SK-N-SH (cell line): ENCODE measurements at regions not wholly inside any gene's neighbourhood (a gene's known extent, or its start where the extent isn't known, plus 50 kb on each side); places are given as distances from the start of the nearest gene placed in this dataset.
A peak's percentile ranks its signal among the peaks of the same experiment; 100 is the strongest.

Source experiments
- CHD2 ChIP-seq: fragments of 150-350 bp; IDR thresholded peaks from 2 replicates; pipeline ENCODE4 v1.6.1; 2018; ENCODE audit warnings: low read length; ENCODE audit not compliant: partially characterized antibody
- EP300 ChIP-seq, 2 experiments: IDR thresholded peaks; 2 replicates each; pipeline versions ENCODE4 v1.4.0 to v1.6.1; 2012; ENCODE audit warnings: borderline replicate concordance in 1 of 2, low read depth in 1 of 2, low read length in 1 of 2
- EZH2phosphoT487 ChIP-seq: fragments of 200-600 bp; sonication (generic); IDR thresholded peaks from 2 replicates; pipeline ENCODE4 v1.6.1; 2017; ENCODE audit warnings: low read depth, mixed run types, mild to moderate bottlenecking, antibody characterized with exemption, moderate library complexity, borderline replicate concordance
- FOSL2 ChIP-seq: IDR thresholded peaks from 2 replicates; pipeline ENCODE4 v1.4.0; 2012; ENCODE audit warnings: low read depth, mild to moderate bottlenecking, moderate library complexity, borderline replicate concordance
- FOXM1 ChIP-seq: IDR thresholded peaks from 2 replicates; pipeline ENCODE4 v1.4.0; 2012; ENCODE audit warnings: low read depth, mild to moderate bottlenecking
- GABPA ChIP-seq: IDR thresholded peaks from 2 replicates; pipeline ENCODE4 v1.4.0; 2012; ENCODE audit warnings: low read depth, mild to moderate bottlenecking
- JUND ChIP-seq: IDR thresholded peaks from 2 replicates; pipeline ENCODE4 v1.4.0; 2012
- MXI1 ChIP-seq: IDR thresholded peaks from 2 replicates; pipeline ENCODE4 v1.6.1; 2012; ENCODE audit warnings: mild to moderate bottlenecking, low read depth, low read length, improper control_type of control experiment
- NFIC ChIP-seq: IDR thresholded peaks from 2 replicates; pipeline ENCODE4 v1.4.0; 2012; ENCODE audit warnings: borderline replicate concordance
- NRF1 ChIP-seq: IDR thresholded peaks from 2 replicates; pipeline ENCODE4 v1.6.1; 2012; ENCODE audit warnings: low read depth, mild to moderate bottlenecking, low read length
- PBX3 ChIP-seq: IDR thresholded peaks from 2 replicates; pipeline ENCODE4; 2012
- RAD21 ChIP-seq: IDR thresholded peaks from 2 replicates; pipeline ENCODE4 v1.6.1; 2012; ENCODE audit warnings: mild to moderate bottlenecking, low read length
- REST ChIP-seq: IDR thresholded peaks from 2 replicates; pipeline ENCODE4 v1.6.1; 2012; ENCODE audit warnings: mild to moderate bottlenecking, low read depth, low read length, moderate library complexity
- RXRA ChIP-seq: IDR thresholded peaks from 2 replicates; pipeline ENCODE4 v1.4.0; 2012; ENCODE audit warnings: low read depth, mild to moderate bottlenecking, borderline replicate concordance
- SIN3A ChIP-seq: IDR thresholded peaks from 2 replicates; pipeline ENCODE4 v1.6.1; 2012; ENCODE audit warnings: low read depth, mild to moderate bottlenecking, low read length, moderate library complexity, borderline replicate concordance
- SMC3 ChIP-seq: IDR thresholded peaks from 2 replicates; pipeline ENCODE4 v1.6.1; 2012; ENCODE audit warnings: low read depth, low read length, improper control_type of control experiment
- TCF12 ChIP-seq: IDR thresholded peaks from 2 replicates; pipeline ENCODE4 v1.4.0; 2012
- TEAD4 ChIP-seq: IDR thresholded peaks from 2 replicates; pipeline ENCODE4 v1.4.0; 2012; ENCODE audit warnings: mild to moderate bottlenecking, borderline replicate concordance; ENCODE audit not compliant: insufficient read depth
- TF ChIP-seq, protein P1 (sequence below): fragments of 150-350 bp; IDR thresholded peaks from 2 replicates; pipeline ENCODE4 v1.6.1; 2016; ENCODE audit warnings: mild to moderate bottlenecking, low read depth, low read length
- TF ChIP-seq, protein P2 (sequence below): IDR thresholded peaks from 2 replicates; pipeline ENCODE4 v1.4.0; 2012; ENCODE audit warnings: low read depth, borderline replicate concordance
- TF ChIP-seq, protein P3 (sequence below): IDR thresholded peaks from 2 replicates; pipeline ENCODE4 v1.4.0; 2012; ENCODE audit warnings: low read depth, borderline replicate concordance
- TF ChIP-seq, protein P4 (sequence below): IDR thresholded peaks from 2 replicates; pipeline ENCODE4 v1.4.0; 2012; ENCODE audit warnings: low read depth

- TF ChIP-seq, protein P1, sequence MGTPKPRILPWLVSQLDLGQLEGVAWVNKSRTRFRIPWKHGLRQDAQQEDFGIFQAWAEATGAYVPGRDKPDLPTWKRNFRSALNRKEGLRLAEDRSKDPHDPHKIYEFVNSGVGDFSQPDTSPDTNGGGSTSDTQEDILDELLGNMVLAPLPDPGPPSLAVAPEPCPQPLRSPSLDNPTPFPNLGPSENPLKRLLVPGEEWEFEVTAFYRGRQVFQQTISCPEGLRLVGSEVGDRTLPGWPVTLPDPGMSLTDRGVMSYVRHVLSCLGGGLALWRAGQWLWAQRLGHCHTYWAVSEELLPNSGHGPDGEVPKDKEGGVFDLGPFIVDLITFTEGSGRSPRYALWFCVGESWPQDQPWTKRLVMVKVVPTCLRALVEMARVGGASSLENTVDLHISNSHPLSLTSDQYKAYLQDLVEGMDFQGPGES, result no peak
- TF ChIP-seq GABPA (no peak), RXRA (no peak), EP300 (IDR thresholded peaks at IDR 0.05; ENCODE audit: borderline replicate concordance in 1 of 2, low read depth in 1 of 2, low read length in 1 of 2) (peak; percentile 9 to 65; a peak in 1 of 4 replicates), NFIC (peak; percentile 74), PBX3 (peak; percentile 92), FOXM1 (0 out of 2 replicates have a peak, but pooled peaks have one; percentile 23), SIN3A (peak; percentile 44; the same call in 1 of the 2 replicates), CHD2 (no peak), NRF1 (no peak), EZH2phosphoT487 (no peak), RAD21 (peak; percentile 14; the same call in 1 of the 2 replicates), FOSL2 (peak; percentile 73; the same call in 1 of the 2 replicates), JUND (peak; percentile 58), TEAD4 (0 out of 2 replicates have a peak, but pooled peaks have one; percentile 24), TCF12 (peak; percentile 94), REST (peak; percentile 49; the same call in 1 of the 2 replicates), MXI1 (peak; percentile 83), SMC3 (no peak)
- TF ChIP-seq, protein P2, sequence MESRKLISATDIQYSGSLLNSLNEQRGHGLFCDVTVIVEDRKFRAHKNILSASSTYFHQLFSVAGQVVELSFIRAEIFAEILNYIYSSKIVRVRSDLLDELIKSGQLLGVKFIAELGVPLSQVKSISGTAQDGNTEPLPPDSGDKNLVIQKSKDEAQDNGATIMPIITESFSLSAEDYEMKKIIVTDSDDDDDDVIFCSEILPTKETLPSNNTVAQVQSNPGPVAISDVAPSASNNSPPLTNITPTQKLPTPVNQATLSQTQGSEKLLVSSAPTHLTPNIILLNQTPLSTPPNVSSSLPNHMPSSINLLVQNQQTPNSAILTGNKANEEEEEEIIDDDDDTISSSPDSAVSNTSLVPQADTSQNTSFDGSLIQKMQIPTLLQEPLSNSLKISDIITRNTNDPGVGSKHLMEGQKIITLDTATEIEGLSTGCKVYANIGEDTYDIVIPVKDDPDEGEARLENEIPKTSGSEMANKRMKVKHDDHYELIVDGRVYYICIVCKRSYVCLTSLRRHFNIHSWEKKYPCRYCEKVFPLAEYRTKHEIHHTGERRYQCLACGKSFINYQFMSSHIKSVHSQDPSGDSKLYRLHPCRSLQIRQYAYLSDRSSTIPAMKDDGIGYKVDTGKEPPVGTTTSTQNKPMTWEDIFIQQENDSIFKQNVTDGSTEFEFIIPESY, result no peak
- TF ChIP-seq, protein P3, sequence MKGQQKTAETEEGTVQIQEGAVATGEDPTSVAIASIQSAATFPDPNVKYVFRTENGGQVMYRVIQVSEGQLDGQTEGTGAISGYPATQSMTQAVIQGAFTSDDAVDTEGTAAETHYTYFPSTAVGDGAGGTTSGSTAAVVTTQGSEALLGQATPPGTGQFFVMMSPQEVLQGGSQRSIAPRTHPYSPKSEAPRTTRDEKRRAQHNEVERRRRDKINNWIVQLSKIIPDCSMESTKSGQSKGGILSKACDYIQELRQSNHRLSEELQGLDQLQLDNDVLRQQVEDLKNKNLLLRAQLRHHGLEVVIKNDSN, result no peak
- TF ChIP-seq, protein P4, sequence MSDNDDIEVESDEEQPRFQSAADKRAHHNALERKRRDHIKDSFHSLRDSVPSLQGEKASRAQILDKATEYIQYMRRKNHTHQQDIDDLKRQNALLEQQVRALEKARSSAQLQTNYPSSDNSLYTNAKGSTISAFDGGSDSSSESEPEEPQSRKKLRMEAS, result peak; percentile 93
Measured at GRCh38 chr2:37570773-37571586, 100.5 kb downstream of the CDC42EP3 start (continued).
